GDM1 (cell line): ENCODE measurements at regions not wholly inside any gene's neighbourhood (a gene's known extent, or its start where the extent isn't known, plus 50 kb on each side); places are given as distances from the start of the nearest gene placed in this dataset.

Experiments
- DNase-seq: peaks from one replicate; lab custom pipeline; 2025; lab: John Stamatoyannopoulos, UW

GRCh38 chr5:155921621-155922020, 405.3 kb upstream of the SGCD start:
- DNase-seq: no peak

- no peak for DNase-seq
Measured at GRCh38 chr5:155923784-155924183, 403.2 kb upstream of the SGCD start.

- DNase-seq: no peak
Measured at GRCh38 chr5:155926031-155926430, 400.9 kb upstream of the SGCD start.

- no peak for DNase-seq
Measured at GRCh38 chr5:155926766-155927165, 400.2 kb upstream of the SGCD start.

GRCh38 chr5:155929112-155929511, 397.9 kb upstream of the SGCD start:
- no peak for DNase-seq

- DNase-seq: no peak
Measured at GRCh38 chr5:155934964-155935363, 392.0 kb upstream of the SGCD start.

- no peak for DNase-seq
Measured at GRCh38 chr5:155935723-155936122, 391.2 kb upstream of the SGCD start.

GRCh38 chr5:155936520-155937406, 390.2 kb upstream of the SGCD start:
- DNase-seq: no peak

GRCh38 chr5:155938051-155938450, 388.9 kb upstream of the SGCD start:
- no peak for DNase-seq

GRCh38 chr5:155941340-155941739, 385.6 kb upstream of the SGCD start:
- no peak for DNase-seq

GRCh38 chr5:155943516-155944407, 383.2 kb upstream of the SGCD start:
- no peak for DNase-seq

- DNase-seq: no peak
Measured at GRCh38 chr5:155947394-155948062, 379.4 kb upstream of the SGCD start.

- no peak for DNase-seq
Measured at GRCh38 chr5:155948576-155948975, 378.4 kb upstream of the SGCD start.

- DNase-seq: no peak
Measured at GRCh38 chr5:155952486-155953089, 374.4 kb upstream of the SGCD start.

GRCh38 chr5:155953335-155953734, 373.6 kb upstream of the SGCD start:
- DNase-seq: no peak

- DNase-seq: no peak
Measured at GRCh38 chr5:155954701-155955445, 372.1 kb upstream of the SGCD start.

- no peak for DNase-seq
Measured at GRCh38 chr5:155957884-155958283, 369.1 kb upstream of the SGCD start.

- no peak for DNase-seq
Measured at GRCh38 chr5:155959082-155959481, 367.9 kb upstream of the SGCD start.

GRCh38 chr5:155960177-155960576, 366.8 kb upstream of the SGCD start:
- no peak for DNase-seq

GRCh38 chr5:155969537-155969936, 357.4 kb upstream of the SGCD start:
- DNase-seq: no peak

GRCh38 chr5:155974369-155974768, 352.6 kb upstream of the SGCD start:
- no peak for DNase-seq
